HK-2 (cell line): ENCODE measurements at regions not wholly inside any gene's neighbourhood (a gene's known extent, or its start where the extent isn't known, plus 50 kb on each side); places are given as distances from the start of the nearest gene placed in this dataset.
"Not testable (repeated sequence)": the region's sequence is repeated elsewhere in the genome, so short reads cannot be mapped to it uniquely, and the experiment has no call there.

ENCODE experiments used
- DNase-seq: peaks from one replicate; pipeline ENCODE4 v3.0.0-alpha.2; 2018; ENCODE audit not compliant: unreplicated experiment

DNA sequence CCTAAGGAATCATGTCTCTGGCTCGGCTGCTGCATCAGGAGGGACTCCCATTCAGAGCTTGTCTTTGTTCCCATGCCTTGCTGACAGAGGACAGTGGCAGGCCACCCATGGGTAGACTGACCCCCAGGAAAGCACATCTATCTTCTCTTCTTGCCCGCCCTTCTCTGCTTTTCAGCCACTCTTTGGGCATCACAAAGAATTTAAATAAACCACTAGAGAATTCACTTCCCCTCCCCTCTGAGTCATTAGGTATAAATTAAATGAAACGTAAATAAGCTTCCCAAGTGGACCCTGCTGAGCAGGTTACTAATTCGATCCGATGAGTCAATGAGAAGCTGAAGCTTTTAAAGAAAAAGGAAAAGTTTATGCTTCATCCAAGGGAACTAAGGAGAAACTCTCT, 97.0 kb downstream of the DRD1 start:
- DNase-seq = no peak

DNA sequence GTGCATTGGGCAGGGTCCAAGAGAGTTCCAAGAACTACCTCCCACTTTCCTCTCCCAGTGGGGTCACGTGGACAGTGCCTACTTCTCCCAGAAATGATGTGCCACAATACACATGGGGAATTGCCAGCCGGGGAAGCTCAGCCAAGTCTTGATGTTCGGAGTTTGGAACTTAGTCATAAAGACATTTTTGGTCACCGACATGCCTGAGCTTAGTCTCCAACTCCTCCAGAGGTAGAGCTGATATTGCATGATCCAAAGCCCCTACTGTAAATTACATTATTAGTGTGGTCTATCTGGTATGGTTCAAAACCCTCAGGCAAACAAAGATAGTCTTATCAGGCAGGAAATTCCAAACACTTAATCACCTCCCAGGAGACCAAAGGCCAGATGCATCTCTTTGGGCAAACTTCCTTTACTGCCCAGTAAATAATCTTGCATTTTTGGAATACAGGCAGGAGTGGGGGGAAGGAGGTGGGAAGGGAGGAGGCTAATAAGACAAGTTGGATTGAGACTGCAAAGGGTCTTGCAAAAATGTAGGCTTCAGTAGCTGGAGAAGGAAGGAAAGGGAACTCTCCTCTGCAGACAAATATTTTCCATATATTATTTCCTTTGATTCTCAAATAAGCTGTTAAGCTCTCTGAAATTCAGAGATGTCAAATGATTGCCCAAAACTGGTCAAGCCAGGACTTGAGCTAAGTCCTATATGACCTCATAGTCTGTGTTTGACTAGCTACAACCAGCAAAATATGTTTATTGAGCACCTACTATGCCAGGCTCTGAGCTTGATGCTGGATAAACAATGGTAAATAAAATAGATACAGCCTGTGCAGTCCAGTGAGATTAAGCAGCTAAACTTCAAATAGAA, 99.4 kb downstream of the DRD1 start:
- DNase-seq = no peak

DNA sequence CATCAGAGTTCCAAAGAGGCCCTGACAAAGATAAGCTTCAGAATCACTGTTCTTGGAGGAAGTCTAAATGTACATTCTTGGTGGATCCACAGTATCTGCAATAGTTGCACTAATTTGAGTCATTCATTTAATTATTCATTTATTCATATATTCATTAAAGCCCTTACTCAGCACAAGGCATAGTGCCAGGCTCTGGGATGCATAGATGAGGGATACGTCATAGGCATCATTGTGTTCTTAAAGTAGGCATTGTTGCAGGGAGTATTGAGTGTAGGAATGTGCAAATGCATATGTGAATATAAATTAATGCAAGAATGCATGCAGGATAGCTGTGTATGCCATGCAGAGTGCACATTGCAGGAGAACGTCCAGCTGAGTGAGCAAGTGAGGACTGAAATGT, 100.7 kb downstream of the DRD1 start:
- DNase-seq = no peak

DNA sequence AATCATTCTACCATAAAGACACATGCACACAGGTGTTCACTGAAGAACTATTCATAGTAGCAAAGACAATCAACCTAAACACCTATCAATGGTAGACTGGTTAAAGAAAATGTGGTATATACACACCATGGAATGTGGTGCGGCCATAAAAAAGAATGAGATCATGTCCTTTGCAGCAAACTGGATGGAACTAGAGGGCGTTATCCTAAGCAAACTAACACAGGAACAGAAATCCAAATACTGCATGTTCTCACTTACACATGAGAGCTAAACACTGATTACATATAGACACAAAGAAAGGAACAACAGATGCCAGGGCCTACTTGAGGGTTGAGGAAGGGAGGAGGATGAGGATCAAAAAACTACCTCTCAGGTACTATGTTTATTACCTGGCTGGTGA, 103.8 kb downstream of the DRD1 start:
- DNase-seq = no peak

DNA sequence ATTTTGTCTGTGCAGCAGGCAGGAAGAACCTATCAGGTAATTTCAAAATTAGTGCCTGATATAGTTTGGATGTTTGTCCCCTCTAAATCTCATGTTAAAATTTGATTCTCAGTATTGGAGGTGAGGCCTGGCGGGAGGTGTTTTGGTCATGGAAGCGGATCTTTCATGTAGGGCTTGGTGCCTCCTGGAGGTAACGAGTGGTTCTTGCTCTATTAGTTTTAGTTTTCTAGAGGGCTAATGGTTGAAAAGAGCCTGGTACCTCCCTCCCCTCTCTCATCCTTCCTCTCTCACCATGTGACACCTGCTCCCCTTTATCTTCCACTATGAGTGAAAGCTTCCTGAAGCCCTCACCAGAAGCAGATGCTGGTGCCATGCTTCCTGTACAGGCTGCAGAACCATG, 106.3 kb downstream of the DRD1 start:
- no peak for DNase-seq

DNA sequence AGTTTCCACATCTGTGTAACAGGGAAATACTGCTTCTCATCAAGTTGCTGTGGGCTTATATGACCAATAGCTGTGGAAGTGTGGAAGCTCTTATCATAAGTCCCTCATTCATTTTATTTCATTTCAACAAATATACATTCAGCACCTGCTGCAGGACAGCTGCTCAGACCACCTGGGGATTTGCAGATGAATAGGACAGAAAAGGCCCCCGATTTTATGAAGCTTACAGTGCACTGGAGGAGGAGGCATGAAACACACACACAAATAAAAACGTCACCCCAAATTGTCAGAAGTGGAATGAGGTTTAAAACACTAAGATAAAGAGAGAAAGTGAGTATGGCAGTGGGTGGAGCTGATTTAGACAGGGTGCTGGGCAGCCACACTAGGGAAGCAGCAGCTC, 107.2 kb downstream of the DRD1 start:
- DNase-seq = no peak

DNA sequence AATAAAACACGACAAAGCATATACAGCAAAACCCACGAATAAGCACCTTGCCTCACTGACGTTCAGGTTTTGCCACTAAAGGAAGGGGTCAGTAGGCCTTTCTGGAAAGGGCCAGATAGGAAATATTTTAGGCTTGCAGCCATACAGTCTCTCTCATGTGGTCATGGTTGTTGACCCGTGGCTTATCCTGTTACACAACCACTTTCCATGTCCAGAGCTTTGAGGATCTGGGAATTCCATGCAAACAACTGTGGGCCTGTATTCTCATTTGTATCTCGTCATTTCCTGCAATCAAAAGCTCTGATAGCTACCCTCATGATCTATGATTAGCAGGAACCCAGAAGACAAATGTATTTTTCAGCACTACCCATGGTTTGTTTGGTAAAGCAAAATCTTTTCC, 108.3 kb downstream of the DRD1 start:
- DNase-seq = no peak

DNA sequence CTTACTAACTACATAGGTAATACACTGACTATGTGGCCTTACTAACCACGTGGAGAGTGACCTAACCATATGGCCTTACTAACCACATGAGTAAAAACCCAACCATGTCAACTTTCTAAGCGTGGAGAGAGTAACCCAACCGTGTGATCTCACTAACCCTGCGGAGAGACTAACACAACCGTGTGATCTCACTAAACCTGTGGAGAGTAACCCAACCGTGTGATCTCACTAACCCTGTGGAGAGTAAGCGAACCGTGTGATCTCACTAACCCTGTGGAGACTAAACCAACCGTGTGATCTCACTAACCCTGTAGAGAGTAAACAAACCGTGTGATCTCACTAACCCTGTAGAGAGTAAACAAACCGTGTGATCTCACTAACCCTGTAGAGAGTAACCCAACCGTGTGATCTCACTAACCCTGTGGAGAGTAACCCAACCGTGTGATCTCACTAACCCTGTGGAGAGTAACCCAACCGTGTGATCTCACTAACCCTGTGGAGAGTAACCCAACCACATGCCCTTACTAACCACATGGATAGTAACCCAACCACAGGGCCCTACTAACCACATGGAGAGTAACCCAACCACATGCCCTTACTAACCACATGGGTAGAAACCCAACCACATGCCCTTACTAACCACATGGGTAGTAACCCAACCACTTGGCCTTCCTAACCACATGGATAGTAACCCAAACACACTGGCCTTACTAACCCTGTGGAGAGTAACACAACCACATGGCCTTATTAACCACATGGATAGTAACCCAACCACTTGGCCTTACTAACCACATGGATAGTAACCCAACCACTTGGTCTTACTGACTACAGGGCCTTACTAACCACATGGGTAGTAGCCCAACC, 112.6 kb downstream of the DRD1 start:
- not testable (repeated sequence) for DNase-seq

DNA sequence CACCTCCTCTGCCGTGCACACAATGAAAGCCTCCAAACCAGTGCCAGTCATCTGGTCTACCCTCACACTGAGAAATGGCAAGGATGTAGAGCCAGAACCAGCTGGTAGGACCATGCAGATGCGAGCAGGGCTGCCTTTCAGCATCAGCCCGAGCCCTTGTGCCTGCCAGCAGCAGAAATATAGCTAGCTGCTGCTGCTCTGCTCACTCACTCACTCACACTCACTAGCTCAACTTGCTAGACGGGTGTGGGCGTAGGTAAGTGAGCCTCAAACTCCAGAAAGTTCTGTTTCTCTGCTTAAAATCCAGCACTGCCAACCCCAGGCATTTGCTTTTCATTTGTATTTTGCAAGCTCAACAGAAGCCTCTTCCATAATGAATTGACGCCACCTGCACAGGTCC, 114.0 kb downstream of the DRD1 start:
- no peak for DNase-seq

DNA sequence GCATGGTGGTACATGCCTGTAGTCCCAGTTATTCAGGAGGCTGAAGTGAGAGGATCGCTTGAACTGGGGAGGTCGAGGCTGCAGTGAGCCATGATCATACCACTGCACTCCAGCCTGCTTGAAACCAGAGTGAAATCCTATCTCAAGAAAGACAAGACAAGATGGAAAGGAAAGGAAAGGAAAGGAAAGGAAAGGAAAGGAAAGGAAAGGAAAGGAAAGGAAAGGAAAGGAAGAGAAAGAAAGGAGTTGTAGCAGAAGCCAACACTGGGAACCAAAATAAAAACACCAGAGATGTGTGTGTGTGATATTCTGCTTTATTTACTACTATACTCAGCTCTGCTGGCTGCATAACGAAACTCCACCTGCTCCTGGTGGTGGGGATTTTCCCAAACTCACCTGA, 115.3 kb downstream of the DRD1 start:
- DNase-seq = no peak

DNA sequence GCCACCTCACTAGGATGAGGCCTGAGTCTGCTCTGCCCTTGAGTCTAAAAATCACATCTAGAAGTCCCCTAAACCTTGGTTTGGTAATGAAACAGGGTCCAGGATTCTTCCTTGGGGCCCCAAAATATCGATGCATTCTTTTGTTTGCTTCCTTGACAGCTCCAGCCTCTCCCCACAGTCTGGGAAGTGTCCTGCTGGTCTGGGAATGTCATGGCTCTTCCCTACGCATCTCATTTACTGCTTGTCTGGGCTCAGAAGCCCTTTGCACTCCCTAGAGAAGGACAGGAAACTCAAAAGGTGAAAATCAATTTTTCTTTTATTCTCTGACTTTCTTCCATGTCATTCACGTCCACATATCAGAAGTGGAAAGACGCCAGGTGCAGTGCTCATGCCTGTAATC, 115.8 kb downstream of the DRD1 start:
- DNase-seq = no peak

DNA sequence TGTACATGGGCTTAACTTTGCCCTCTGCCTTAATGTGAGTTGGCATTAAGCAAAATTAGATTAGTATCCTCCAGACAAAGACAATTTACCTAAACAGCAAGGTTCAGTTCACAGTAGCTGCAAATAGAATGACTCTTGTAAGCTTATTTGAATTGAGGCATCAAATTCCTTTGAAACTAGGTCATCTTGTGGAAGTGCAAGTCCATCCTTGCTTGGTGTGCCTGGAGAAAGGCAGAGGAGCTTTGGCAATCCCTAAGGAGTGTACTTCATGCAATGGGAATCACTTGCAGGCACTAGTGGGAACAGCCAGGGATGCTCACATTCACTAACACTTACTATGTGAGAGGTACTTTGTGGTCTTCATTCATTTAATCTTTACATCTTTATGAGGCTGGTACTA, 118.3 kb downstream of the DRD1 start:
- DNase-seq = no peak

DNA sequence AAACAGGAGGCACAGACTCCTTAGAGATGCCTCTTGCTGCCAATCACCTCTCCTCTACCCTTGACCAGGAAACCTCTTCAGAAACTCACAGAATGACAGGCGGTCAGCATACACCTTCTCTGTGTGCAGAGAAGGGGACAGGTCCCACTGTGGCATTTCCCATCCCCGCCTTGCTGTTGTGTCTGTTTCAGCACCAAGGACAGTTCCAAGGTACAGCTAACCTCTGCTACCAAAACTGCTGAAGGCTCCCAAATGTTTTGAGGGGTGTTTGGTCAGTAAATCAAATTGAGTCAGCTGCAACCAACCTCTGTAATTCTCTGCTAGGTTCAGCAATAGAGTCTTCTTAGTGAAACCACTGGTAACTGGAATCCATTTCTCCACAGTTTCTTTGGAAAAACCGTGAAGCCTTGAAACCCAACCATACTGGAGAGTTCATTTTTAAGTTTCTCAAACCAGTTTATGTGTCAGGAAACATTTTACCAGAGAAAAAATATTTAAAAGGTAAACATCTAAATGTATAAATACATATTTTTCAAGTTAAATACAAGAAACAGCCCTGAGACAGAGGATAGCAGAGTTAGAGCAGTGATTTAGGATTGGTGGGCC, 122.0 kb downstream of the DRD1 start:
- peak; percentile 8 for DNase-seq

DNA sequence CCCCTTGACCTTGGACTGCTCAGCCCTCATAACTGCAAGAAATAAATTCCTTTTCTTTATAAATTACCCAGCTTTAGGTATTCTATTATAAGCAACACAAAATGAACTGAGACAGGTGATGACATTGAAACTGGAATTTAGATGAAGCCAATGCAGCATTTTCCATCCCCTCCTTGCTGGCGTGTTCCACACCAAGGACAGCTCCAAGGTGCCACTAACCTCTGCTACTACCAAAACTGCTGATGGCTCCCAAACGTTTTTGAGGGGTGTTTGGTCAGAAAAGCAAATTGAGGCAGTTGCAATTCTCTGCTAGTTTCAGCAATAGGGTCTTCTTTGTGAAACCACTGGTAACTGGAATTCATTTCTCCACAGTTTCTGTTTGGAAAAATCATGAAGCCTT, 124.8 kb downstream of the DRD1 start:
- DNase-seq = no peak

DNA sequence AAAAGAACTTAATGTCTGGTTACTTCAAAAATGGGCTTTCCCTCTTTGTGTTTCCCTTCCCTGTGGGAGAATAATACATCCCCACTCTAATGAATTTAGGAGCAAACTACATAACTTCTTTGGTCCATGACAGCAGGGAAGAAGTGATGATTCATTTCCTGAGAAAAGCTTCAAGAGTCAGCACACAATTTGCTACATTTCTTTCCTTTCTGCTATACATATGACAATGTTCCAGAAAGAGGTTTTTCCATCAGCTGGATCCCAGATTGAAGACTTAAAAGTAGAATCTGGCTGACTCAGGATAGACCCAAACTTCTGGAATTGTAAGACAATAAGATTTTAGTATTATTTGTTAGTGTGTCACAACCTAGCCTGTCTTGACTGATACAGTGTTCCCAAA, 126.1 kb downstream of the DRD1 start:
- no peak for DNase-seq

DNA sequence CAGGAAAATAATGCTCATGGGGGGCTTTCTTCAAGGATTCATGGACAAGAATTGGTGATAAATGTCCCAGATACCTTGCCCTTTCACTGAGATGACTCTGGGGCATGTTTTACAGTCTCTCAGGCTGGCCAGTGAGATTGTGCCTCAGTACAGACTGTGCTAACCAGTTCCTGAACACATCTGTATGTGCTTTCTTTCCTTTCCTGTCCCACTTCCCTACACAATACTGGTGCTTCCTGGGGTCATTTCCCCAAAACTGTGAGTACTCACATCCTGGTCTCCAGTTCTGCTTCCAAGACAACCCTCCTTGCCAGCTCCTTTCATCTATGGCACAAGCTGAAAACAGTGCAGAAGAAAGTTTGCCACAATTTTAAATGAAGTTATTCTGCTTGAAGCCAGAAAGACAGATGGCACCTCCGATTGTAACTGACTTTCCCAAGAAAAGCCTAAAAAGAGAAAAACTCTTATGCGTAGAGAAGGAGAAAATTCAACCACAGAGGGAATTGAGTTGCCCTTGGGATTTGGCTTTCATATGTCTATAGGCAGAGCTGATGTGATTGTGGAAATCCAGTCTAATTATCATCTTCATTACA, 134.7 kb downstream of the DRD1 start:
- DNase-seq = no peak

DNA sequence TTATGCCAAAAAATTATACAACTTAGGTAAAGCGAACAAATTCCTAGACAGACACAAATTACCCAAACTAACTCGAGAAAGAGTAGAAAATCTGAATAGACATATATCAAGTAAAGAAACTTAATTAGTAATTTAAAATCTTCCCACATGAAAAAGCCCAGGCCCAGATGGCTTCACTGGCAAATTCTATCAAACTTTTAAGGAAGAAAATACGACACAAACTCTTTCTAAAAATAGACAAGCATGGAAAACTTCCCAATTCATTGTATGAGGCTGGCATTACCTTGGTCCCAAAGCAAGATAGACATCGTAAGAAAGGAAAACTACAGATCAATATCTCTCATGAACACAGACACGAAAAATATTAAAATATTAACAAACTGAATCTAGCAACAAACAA, 135.3 kb downstream of the DRD1 start:
- DNase-seq = no peak

DNA sequence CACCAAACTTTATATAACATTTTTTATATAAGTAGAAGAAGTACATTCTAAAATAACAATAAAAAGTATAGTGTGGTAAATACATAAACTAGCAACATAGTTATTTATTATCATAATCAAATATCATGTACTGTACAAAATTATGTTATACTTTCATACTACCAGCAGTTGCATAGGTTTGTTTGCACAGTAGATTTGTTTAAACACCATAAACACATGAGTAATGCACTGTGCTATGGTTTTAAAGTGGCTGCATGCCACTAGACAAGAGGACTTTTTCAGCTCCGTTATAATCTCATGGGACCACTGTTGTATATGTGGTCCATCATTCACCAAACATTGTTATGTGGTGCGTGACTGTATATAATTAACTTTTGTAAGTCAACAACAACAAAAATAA, 137.6 kb downstream of the DRD1 start:
- DNase-seq = no peak

DNA sequence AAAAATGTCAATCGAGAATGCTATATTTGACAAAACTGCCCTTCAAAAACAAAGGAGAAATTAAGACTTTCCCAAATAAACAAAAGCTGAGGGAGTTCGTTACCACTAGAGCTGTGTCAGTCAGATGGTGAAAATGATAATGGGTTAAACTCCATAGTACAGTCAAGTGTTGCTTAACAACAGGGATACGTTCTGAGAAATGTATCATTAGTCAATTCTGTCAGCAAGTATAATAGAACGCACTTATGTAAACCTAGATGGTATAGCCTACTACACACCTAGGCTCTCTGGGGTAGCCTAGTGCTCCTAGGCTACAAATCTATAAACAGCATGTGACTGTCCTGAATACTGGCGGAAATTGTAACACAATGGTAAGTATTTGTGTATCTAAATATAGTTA, 138.7 kb downstream of the DRD1 start:
- DNase-seq = no peak

DNA sequence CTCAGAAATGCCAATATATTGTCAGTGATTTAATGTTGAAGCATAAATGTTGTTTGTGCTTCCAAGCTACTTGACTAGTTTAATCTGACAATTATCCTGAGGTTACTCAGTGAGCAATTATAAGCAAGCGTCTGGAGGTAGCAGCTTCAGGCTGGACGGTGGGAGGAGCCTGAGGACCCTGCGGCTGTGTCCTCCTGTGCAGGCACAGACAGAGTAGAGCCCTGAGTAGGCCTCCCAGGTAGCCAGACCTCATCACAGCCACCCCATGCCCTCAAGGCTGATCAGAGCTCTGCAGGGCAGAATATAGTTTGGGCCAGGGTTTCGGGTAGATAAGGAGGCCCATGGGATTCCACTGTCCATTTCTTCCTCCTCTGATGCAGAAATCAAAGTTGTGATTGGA, 153.6 kb downstream of the DRD1 start:
- no peak for DNase-seq

DNA sequence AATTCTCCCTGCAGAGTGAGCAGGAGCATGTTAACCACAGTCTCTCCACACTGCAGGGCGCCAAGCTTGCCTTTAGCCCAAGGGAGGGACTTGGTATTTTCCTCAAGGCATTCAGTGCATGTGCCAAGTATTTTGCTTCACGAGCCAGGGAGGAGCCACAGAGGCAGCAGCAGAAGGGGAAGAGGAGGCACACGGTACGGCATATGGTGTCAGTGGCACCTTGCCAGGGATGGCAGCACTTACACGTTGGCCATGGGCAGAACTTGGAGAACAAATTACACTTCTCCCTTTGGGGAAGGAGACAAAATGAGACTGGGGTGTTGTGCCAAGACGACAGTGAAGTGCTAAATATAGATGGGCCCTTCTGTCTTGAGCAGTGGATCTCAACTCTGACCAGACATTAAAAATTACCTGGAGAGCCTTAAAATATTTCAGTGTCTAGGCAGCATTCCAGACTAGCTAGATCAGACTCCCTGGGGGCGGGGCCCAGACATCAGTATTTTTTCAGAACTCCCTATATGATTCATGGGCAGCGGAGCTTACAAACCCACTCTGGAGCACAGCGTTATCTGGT, 155.8 kb downstream of the DRD1 start:
- peak; percentile 49 for DNase-seq

DNA sequence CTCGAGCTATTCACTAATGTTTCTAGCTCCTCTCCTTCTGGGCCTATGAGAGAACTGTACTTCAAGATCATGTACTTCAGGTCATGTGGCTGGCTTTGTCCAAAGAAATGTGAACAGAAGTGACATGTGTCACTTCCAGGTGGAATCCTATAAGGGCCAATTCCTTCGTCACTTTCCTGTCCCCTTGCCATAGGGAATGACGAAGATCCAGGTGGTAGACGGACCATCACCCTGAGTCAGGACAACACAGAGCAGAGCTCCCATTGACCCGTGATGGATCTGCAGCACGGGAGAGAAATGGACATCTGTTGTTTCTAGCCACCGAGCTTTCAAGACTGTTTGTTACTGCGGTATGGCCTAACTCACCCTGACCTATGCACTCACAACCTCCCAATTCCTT, 157.0 kb downstream of the DRD1 start:
- no peak for DNase-seq
